ENCODE measurements at regions not wholly inside any gene's neighbourhood (a gene's known extent, or its start where the extent isn't known, plus 50 kb on each side); places are given as distances from the start of the nearest gene placed in this dataset.

DNA sequence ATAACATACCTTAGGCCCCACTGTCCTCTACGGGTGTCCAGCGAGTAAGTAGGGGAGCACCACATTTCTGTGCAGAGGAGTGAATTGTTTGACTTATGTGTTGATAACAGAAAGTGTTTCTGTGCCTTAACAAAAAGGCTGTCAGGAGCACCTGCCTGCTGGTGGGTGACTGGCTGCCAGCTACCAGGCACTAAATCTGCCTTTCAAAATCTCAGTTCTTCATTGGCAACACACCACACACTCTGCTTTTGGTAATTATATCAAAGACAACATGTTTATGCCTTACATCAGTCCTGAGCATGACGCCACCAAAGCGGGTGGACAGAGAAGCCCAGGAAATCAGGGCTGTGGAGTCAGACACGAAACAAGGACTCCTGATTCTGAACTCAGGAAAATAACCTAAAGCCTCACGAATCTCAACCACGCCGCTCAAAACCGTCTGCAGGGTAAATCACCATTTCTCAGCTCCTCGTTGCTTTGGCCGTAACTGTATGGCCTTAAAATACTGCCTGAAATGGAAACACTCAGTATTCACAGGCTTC is 105.2 kb upstream of the SOX1 start:
- ATAC-seq (ENCODE audit: low FRiP score) (no peak), DNase-seq (ENCODE audit: low spot score) (no peak)
- TF ChIP-seq, protein P1, sequence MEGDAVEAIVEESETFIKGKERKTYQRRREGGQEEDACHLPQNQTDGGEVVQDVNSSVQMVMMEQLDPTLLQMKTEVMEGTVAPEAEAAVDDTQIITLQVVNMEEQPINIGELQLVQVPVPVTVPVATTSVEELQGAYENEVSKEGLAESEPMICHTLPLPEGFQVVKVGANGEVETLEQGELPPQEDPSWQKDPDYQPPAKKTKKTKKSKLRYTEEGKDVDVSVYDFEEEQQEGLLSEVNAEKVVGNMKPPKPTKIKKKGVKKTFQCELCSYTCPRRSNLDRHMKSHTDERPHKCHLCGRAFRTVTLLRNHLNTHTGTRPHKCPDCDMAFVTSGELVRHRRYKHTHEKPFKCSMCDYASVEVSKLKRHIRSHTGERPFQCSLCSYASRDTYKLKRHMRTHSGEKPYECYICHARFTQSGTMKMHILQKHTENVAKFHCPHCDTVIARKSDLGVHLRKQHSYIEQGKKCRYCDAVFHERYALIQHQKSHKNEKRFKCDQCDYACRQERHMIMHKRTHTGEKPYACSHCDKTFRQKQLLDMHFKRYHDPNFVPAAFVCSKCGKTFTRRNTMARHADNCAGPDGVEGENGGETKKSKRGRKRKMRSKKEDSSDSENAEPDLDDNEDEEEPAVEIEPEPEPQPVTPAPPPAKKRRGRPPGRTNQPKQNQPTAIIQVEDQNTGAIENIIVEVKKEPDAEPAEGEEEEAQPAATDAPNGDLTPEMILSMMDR (IDR thresholded peaks at IDR 0.05): no peak

- DNase-seq (ENCODE audit: low spot score) (no peak), ATAC-seq (ENCODE audit: low FRiP score) (no peak)
- TF ChIP-seq, protein P1 (IDR thresholded peaks at IDR 0.05): no peak
Measured at GRCh38 chr13:111962431-111962891, 104.5 kb upstream of the SOX1 start.

DNA sequence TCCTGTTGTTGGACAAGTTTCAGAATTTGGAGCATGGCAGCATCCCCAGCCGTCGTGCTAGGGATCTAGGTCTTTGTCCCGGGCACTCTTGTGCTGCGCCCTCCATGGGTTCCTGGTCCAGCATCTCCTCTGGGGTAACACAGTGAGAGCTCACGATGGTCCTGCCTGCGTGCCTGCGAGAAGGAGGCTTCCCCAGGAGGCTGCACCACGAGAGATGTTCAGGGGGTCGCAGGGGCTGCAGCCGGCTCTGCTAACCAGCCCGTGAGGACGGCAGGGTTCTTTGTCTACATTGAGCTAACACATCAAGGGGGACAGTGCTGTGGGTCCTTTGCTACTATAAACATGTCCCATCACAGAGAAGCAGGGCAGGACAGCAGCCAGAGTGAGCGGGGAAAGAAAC is 103.9 kb upstream of the SOX1 start:
- DNase-seq (ENCODE audit: low spot score): no peak
- no peak for ATAC-seq (ENCODE audit: low FRiP score)
- TF ChIP-seq, protein P1 (IDR thresholded peaks at IDR 0.05): no peak

DNA sequence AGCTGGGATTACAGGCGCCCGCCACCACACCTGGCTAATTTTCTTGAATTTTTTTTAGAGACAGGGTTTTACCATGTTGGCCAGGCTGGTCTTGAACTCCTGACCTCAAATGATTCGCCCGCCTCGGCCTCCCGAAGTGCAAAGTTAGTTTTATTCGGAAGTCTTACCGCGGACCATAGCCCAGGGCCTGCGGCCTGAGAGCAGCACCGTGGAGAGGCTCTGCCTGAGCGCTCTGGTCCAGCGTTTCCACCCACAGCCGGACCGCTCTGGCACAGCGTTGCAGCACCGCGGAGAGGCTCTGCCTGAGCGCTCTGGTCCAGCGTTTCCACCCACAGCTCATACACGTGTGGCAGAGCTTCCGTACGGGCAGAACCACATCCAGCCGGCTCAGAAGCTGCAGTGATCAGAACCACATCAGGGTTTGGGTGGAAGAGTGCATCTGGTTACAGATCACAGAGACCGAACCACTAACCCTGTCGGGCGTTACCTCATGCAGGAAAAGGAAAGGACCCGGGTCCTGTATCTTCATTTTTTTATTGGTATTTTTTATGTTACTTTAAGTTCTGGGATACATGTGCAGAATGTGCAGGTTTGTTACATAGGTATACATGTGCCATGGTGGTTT is 102.4 kb upstream of the SOX1 start:
- ATAC-seq (ENCODE audit: low FRiP score) (no peak), DNase-seq (ENCODE audit: low spot score) (no peak)
- TF ChIP-seq, protein P1 (IDR thresholded peaks at IDR 0.05): no peak

- ATAC-seq (ENCODE audit: low FRiP score): no peak
- DNase-seq (ENCODE audit: low spot score): no peak
- TF ChIP-seq, protein P1 (IDR thresholded peaks at IDR 0.05): no peak
Measured at GRCh38 chr13:111965466-111966214, 101.3 kb upstream of the SOX1 start.

DNA sequence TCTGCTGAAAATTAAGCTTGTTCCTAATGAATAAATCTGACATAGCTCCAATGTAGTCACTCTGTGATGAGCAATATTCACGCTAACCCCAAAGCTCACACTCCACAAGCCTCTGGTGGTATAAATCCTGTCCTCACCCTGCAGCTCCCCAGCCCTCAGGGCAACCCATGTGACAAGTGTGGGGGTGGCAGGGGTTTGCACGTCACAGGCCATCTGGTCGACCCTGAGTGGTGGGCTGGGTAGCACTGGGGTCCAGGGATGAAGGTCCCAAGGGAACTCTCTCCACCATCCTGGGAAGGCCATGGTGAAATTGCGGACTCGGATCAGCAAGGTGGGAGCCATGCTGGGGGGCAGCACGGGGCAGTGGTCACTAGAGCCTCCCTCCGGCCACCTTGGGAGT is 100.0 kb upstream of the SOX1 start:
- DNase-seq (ENCODE audit: low spot score) (no peak), ATAC-seq (ENCODE audit: low FRiP score) (no peak)
- TF ChIP-seq, protein P1 (IDR thresholded peaks at IDR 0.05): no peak
